AG04450 (cell line): ENCODE measurements at regions not wholly inside any gene's neighbourhood (a gene's known extent, or its start where the extent isn't known, plus 50 kb on each side); places are given as distances from the start of the nearest gene placed in this dataset.

Experiments
- CTCF ChIA-PET: fragments of 300-600, 350-600 bp; formaldehyde crosslinking; extraction: SDS; loops from one replicate; lab custom pipeline; 2022; ENCODE audit warnings: antibody characterized with exemption, inconsistent platforms; lab: Charles Lee
- POLR2A ChIA-PET: fragments of 350-600 bp; formaldehyde crosslinking; extraction: SDS; loops from one replicate; lab custom pipeline; 2021; ENCODE audit warnings: antibody characterized with exemption, inconsistent platforms; lab: Yijun Ruan, JAX
- DNase-seq: peaks from one replicate; pipeline ENCODE4 v3.0.0-alpha.2; 2011; ENCODE audit warnings: low read depth, low spot score
- H3K27ac ChIP-seq: one replicate; pipeline ENCODE4 v1.5.1; 2012; ENCODE audit warnings: low read depth, low read length, control low read depth
- H3K27me3 ChIP-seq: one replicate; pipeline ENCODE4 v1.6.0; 2012; ENCODE audit warnings: low read length; ENCODE audit not compliant: control insufficient read depth, insufficient read depth
- H3K4me3 ChIP-seq: 2 replicates; pipeline ENCODE4 v1.5.1; 2011; ENCODE audit warnings: mild to moderate bottlenecking, low read depth, low read length, control low read depth
- H3K9me3 ChIP-seq: 2 replicates; pipeline ENCODE4 v1.5.1; 2012; ENCODE audit warnings: low read length; ENCODE audit not compliant: control insufficient read depth, insufficient read depth
- TF ChIP-seq, protein P1 (sequence below): IDR thresholded peaks from 2 replicates; pipeline ENCODE4 v1.5.1; 2011; ENCODE audit warnings: low read depth, low read length, control low read depth, inconsistent platforms

DNA sequence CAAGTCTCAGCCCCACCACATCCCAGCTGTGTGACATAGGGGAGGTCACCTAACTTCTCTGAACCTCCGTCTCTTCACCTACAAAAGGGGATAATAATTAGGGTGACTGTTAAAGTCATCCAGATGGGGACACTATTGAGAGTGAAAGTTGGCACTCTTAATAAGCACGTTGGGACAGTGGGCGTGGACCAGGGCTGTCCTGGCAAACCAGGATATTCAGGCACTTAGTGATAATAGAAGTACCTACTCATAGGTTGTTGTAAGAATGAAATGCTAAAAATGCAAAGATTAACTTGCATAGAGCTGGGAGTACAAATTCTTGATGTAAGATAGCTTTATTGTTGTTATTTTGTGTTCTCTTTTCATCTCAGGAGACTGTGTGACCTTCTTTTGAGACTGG, 177.9 kb downstream of the MELK start:
- CTCF ChIA-PET: no interaction called here
- POLR2A ChIA-PET: no interaction called here
- DNase-seq: no peak

DNA sequence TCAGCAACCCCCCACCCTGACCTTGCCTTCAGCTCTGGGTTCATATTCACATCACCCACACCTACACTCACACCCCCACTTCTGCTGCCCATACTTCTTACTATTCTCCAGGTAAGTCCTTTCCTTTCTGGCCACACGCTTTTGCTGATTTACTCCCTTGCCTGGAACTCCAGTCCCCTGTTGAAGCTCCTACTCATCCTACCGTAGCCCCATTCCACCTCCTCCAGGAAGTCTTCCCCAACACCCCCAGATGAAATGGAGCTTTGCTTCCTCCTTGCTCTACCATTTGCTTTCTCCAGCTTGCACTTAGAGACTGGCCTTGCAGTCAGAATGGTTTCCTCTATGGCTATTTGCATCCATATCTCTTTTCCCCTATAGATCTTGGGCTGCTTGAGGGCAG, 182.3 kb downstream of the MELK start:
- Histone ChIP-seq H3K9me3 (no peaks in the 10 kb centered on the region), H3K27ac (no peak overlapping the region), H3K4me3 (no peak overlapping the region), H3K27me3 (peaks cover 17% of the 10 kb centered on the region)
- no peak for DNase-seq
- TF ChIP-seq, protein P1, sequence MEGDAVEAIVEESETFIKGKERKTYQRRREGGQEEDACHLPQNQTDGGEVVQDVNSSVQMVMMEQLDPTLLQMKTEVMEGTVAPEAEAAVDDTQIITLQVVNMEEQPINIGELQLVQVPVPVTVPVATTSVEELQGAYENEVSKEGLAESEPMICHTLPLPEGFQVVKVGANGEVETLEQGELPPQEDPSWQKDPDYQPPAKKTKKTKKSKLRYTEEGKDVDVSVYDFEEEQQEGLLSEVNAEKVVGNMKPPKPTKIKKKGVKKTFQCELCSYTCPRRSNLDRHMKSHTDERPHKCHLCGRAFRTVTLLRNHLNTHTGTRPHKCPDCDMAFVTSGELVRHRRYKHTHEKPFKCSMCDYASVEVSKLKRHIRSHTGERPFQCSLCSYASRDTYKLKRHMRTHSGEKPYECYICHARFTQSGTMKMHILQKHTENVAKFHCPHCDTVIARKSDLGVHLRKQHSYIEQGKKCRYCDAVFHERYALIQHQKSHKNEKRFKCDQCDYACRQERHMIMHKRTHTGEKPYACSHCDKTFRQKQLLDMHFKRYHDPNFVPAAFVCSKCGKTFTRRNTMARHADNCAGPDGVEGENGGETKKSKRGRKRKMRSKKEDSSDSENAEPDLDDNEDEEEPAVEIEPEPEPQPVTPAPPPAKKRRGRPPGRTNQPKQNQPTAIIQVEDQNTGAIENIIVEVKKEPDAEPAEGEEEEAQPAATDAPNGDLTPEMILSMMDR: no peak
- POLR2A ChIA-PET: no interaction called here
- CTCF ChIA-PET: no interaction called here

More for the DNA sequence above, 177.9 kb downstream of the MELK start:
- peaks cover 15% of the 10 kb centered on the region for H3K27me3 ChIP-seq
- H3K4me3 ChIP-seq: no peak overlapping the region
- no peaks in the 10 kb centered on the region for H3K9me3 ChIP-seq
- no peak overlapping the region for H3K27ac ChIP-seq
- TF ChIP-seq, protein P1: no peak

DNA sequence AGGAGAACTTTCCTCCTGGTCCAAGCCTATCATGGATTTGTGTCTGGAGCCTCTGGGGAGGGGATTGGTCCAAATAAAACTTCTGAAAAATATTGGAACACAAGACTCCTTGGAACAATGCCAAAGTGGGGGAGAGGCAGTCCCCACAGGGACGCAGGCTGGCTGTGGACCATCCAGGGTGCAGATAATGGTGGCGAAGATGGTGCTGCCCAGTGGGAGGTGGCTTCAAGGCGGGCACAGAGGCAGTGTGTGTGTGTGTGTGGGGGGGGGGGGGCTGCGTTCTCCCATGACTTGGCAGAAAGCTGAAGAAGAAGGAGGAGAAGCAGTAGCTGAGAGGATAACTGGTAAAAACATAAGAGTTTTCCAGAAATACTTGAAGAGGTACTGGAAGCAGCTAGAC, 186.4 kb downstream of the MELK start:
- ChIA-PET POLR2A (no interaction called here), CTCF (no interaction called here)
- H3K27me3 ChIP-seq: peaks cover 11% of the 10 kb centered on the region
- H3K27ac ChIP-seq: no peak overlapping the region
- H3K9me3 ChIP-seq: peaks cover 1% of the 10 kb centered on the region; the same call in 1 of the 2 replicates
- no peak overlapping the region for H3K4me3 ChIP-seq
- TF ChIP-seq, protein P1: no peak
- DNase-seq: no peak

DNA sequence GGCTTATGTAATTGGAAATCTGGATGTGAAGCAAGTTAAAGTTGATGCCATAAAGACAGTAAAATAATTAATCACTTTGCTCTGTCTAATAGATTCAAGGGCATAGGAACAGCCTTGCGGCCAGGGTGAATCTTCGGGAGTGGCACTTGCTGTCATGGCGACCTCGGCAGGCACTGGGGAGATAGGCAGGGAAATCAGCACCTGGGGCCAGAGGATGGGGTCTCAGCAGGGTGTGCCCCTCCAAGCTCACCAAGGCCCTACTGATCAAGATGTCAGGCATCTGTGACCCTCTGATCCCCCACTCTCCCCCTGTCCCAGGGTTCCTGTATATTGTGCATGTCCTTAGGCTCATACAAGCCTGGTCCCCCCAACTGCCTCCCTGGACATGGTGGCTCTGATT, 187.3 kb downstream of the MELK start:
- no peak for DNase-seq
- Histone ChIP-seq H3K4me3 (no peak overlapping the region), H3K27ac (no peak overlapping the region), H3K27me3 (peaks cover 10% of the 10 kb centered on the region), H3K9me3 (peaks cover 10% of the 10 kb centered on the region)
- CTCF ChIA-PET: no interaction called here
- TF ChIP-seq, protein P1: no peak
- POLR2A ChIA-PET: no interaction called here

DNA sequence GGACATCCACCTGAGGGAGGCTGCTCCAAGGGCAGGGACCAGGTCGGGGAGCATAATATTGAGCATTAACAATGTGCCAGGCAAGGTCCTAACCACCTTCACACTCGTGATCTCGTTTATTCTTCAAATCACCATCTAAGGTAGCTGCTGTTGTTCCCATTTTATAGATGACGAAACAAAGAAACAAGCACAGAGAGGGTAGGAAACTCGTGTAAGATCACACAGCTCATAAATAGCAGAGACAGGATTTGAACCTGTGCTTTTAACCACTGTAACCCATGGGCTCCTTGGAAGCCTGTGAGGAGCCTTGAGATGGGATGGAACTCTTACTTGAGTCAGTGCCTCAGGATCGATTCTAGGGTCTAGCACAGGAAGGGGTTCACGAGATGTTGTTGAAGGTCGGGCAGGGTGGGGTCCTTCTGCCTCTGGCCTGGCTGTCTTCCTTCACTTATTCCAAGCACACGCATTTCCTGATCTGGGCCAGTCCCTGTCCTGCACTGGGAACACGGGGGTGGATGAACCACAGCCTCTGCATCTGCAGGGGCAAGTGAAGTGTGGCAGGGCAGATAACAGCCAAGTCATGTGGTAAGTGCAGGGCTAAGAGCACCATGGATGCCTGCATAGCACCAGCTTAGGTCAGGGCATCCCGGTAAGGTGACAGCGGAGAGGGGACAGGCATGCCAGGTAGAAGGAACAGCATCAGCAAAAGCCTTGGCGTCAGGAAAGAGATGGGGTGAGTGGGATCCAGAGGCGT, 188.1 kb downstream of the MELK start:
- TF ChIP-seq, protein P1: no peak
- peaks cover 10% of the 10 kb centered on the region for H3K27me3 ChIP-seq
- H3K4me3 ChIP-seq: no peak overlapping the region
- DNase-seq: no peak
- peaks cover 17% of the 10 kb centered on the region for H3K9me3 ChIP-seq
- H3K27ac ChIP-seq: no peak overlapping the region
- POLR2A ChIA-PET: no interaction called here
- CTCF ChIA-PET: no interaction called here
